Hindlimb muscle (tissue), 1 donor: ENCODE measurements at regions not wholly inside any gene's neighbourhood (a gene's known extent, or its start where the extent isn't known, plus 50 kb on each side); places are given as distances from the start of the nearest gene placed in this dataset.

ENCODE experiments used
- DNase-seq: peaks from one replicate; pipeline ENCODE4 v3.0.0-alpha.2; 2013

- DNase-seq, result no peak
Measured at GRCh38 chr15:31781261-31781660, 249.1 kb upstream of the CHRNA7 start.

DNA sequence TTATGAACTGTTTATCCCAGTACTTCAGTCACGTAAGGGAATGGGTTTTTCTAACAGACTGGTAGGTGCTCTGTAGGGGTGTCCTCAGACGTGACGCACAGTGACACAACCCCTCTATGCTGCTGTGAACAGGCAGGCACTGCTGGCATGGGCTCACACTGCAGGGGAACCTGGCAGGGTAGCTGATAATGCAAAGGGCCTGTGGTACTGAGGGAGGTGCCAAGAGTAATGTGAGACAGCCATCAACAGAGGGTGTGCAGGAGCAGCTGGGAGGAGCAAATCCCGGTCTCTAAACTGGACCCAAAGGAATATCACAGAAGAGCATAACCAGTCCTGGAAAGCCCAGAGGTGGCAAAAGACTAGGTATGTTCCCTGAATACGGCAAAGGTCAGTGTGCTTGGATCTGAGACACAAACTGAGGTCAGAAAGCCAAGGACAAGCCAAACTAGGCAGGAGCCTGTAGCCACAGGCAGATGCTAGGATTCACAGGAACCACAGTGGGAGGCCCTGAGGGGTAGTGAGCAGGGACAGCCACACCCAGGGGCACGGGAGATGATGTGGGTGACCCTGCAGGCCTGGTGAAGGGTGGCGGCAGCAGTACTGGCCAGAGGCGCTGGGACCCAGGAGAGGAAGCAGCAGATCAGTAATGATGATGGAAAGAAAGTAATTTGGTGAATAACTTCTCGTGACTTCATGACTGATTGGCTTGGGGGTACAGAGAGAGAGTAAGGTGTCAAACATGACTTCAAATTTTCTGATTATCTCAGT, 248.1 kb upstream of the CHRNA7 start:
- DNase-seq, result no peak

- no peak for DNase-seq
Measured at GRCh38 chr15:31782951-31783350, 247.4 kb upstream of the CHRNA7 start.

- no peak for DNase-seq
Measured at GRCh38 chr15:31786360-31786759, 244.0 kb upstream of the CHRNA7 start.

- DNase-seq, result no peak
Measured at GRCh38 chr15:31788104-31788503, 242.2 kb upstream of the CHRNA7 start.

DNA sequence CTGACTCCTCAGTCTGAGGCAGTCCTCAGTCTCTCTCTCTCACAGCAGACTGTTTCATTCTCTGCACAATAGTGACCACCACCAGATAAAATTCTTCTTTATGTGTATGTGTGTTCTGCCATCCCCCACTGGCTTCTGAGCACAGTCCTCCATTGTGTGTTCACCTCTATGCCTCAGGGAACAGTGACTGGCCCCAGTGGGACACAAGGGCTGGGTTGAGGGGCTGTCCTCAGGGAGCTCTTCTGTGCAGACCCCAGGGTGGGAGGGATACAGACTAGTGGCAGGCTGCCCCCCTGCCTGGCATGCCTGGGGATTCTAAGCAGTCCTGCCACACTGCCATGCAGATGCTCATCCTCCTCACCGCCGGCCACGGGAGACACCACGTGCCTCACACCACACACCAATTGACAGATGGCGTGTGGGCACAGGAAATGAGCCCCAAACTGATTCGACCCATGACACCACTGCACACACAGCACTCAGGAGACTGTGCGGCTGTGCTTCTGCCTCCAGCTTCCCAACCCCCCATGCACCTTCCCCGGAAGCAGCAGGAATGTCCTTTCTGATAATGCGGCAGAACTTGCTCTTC, 237.6 kb upstream of the CHRNA7 start:
- DNase-seq, result no peak

- DNase-seq, result no peak
Measured at GRCh38 chr15:31799319-31799714, 231.0 kb upstream of the CHRNA7 start.

GRCh38 chr15:31799715-31800321, 230.5 kb upstream of the CHRNA7 start:
- DNase-seq, result no peak

GRCh38 chr15:31801152-31801551, 229.2 kb upstream of the CHRNA7 start:
- peak; percentile 27 for DNase-seq

- DNase-seq, result no peak
Measured at GRCh38 chr15:31802761-31803160, 227.6 kb upstream of the CHRNA7 start.

- DNase-seq, result no peak
Measured at GRCh38 chr15:31803388-31803884, 226.9 kb upstream of the CHRNA7 start.

- no peak for DNase-seq
Measured at GRCh38 chr15:31805090-31805662, 225.1 kb upstream of the CHRNA7 start.

DNA sequence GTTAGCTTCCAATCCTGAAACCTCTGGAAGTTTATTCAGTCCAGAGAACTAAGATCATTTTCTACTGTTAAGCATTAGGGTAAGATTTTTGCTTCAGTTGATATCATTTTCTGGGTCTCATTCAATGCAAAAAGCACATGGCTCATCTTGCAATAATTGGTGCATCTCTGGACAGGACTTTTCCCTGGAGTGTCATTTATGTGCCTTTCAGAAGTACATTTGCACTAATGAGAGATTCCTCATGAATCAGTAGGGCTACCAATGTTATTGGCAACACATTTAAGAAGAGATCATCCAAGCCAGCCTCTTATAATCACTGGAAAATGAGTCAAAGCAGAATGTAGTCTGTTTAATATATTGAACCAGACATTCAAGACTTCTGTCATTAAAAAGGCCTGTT, 224.2 kb upstream of the CHRNA7 start:
- no peak for DNase-seq

GRCh38 chr15:31811641-31812040, 218.7 kb upstream of the CHRNA7 start:
- DNase-seq, result no peak

DNA sequence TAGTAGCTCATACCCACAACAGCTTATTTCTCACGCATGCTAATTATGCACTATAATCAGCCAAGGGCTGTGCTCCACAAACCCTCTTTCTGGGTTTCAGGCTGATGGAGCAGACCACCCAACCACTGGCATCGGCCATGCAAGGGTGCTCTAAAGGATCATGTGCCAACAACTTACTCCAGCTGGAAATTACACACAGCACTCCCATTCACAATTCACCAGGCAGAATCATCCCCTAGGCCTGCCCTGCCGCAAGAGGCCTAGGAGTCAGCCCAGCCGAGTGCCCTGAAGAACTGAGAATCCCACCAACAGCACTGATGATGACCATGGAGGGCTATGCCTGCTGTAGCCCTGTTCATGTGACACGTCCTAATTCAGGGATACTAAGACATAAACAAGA, 216.2 kb upstream of the CHRNA7 start:
- DNase-seq, result no peak

- DNase-seq, result no peak
Measured at GRCh38 chr15:31815411-31816155, 214.7 kb upstream of the CHRNA7 start.

GRCh38 chr15:31822463-31822862, 207.9 kb upstream of the CHRNA7 start:
- no peak for DNase-seq

- no peak for DNase-seq
Measured at GRCh38 chr15:31824024-31824423, 206.3 kb upstream of the CHRNA7 start.

GRCh38 chr15:31828594-31828993, 201.7 kb upstream of the CHRNA7 start:
- DNase-seq, result no peak

- DNase-seq, result no peak
Measured at GRCh38 chr15:31830591-31830990, 199.7 kb upstream of the CHRNA7 start.

GRCh38 chr15:31831596-31831995, 198.7 kb upstream of the CHRNA7 start:
- no peak for DNase-seq

- no peak for DNase-seq
Measured at GRCh38 chr15:31834654-31835053, 195.7 kb upstream of the CHRNA7 start.

DNA sequence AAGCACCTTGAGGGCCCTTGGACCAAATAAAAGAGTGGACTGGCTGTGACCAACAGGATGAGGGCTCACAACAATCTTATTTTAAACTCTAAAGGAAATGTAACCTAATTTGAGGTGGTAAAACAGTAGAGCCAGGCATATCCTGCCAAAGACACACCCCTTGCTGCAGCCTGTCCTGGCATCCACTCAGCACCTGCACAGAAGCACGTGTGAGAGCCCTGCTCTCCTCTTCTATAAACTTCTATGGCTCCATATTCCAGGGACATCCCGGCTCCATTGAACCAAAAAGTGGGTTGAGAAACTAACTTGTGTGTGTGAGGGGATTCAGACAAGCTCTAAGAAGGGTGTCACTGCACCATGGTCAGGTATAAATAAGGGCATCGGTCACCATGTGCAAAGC, 190.9 kb upstream of the CHRNA7 start:
- DNase-seq, result no peak
